ENCODE measurements at regions not wholly inside any gene's neighbourhood (a gene's known extent, or its start where the extent isn't known, plus 50 kb on each side); places are given as distances from the start of the nearest gene placed in this dataset.

DNA sequence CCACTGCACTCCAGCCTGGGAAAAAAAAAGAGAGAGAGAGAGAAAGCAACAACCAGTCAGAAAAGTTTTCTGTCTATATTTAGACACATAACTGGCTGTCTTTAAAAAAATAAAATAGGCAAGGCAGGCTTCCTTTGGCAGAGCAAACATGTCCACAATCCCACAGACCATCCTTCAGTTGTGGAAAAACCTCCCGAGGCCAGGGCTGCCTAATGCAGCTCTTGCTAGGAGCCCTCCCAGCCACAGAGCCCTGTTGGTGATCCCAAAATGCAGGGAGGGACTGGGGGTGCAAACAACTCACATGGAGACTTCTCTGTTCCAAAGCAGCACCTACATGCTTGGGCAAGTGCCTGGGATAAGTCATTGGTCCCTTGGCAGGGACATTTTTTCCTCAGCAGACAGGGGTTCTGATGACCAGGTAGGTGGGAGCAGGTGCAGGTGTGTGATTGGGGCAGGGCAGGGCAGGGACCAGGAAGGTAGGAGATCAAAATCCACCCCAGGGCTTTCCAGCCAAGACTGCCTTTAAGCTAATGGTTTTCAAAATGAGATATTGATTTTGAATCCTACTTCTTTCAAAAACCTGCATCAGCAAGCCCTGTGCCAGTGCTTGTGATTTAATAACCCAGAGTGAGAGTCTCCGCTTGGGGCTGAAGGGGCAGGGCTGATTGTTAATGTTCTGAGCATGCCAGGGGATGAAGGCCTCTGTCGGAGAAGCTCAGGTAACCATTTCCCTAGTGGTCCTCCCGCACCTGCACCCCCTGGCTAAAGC lies 178.5 kb downstream of the USP12 start:
- no peak for TF ChIP-seq POLR2AphosphoS5 (IDR thresholded peaks at IDR 0.05; ENCODE audit: low read depth, low read length)
- TF ChIP-seq, protein P1, sequence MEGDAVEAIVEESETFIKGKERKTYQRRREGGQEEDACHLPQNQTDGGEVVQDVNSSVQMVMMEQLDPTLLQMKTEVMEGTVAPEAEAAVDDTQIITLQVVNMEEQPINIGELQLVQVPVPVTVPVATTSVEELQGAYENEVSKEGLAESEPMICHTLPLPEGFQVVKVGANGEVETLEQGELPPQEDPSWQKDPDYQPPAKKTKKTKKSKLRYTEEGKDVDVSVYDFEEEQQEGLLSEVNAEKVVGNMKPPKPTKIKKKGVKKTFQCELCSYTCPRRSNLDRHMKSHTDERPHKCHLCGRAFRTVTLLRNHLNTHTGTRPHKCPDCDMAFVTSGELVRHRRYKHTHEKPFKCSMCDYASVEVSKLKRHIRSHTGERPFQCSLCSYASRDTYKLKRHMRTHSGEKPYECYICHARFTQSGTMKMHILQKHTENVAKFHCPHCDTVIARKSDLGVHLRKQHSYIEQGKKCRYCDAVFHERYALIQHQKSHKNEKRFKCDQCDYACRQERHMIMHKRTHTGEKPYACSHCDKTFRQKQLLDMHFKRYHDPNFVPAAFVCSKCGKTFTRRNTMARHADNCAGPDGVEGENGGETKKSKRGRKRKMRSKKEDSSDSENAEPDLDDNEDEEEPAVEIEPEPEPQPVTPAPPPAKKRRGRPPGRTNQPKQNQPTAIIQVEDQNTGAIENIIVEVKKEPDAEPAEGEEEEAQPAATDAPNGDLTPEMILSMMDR (IDR thresholded peaks at IDR 0.05 in 2 of 3, conservative IDR thresholded peaks at IDR 0.05 in 1 of 3; ENCODE audit: borderline replicate concordance in 1 of 3, insufficient read depth in 1 of 3, low read depth in 2 of 3, low read length in 2 of 3): no peak
- TF ChIP-seq, protein P2, sequence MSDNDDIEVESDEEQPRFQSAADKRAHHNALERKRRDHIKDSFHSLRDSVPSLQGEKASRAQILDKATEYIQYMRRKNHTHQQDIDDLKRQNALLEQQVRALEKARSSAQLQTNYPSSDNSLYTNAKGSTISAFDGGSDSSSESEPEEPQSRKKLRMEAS (IDR thresholded peaks at IDR 0.05): no peak
- TF ChIP-seq ZFX (IDR thresholded peaks at IDR 0.05): no peak
- no peak for TF ChIP-seq POLR2A (IDR thresholded peaks at IDR 0.05; ENCODE audit: borderline replicate concordance, extremely low read depth, insufficient read depth, insufficient read length)
- no peak for TF ChIP-seq ZNF274 (IDR thresholded peaks at IDR 0.05; ENCODE audit: low read depth, low read length)
- TF ChIP-seq SRF (IDR thresholded peaks at IDR 0.05; ENCODE audit: low read depth): no peak
- TF ChIP-seq EZH2 (IDR thresholded peaks at IDR 0.05): no peak
- TF ChIP-seq YY1 (IDR thresholded peaks at IDR 0.05; ENCODE audit: extremely low read depth, insufficient replicate concordance, low read depth, low read length): no peak
- TF ChIP-seq EZH2phosphoT487 (IDR thresholded peaks at IDR 0.05; ENCODE audit: borderline replicate concordance): no peak
- no peak for TF ChIP-seq RAD21 (IDR thresholded peaks at IDR 0.05; ENCODE audit: low read depth)
- TF ChIP-seq, protein P3, sequence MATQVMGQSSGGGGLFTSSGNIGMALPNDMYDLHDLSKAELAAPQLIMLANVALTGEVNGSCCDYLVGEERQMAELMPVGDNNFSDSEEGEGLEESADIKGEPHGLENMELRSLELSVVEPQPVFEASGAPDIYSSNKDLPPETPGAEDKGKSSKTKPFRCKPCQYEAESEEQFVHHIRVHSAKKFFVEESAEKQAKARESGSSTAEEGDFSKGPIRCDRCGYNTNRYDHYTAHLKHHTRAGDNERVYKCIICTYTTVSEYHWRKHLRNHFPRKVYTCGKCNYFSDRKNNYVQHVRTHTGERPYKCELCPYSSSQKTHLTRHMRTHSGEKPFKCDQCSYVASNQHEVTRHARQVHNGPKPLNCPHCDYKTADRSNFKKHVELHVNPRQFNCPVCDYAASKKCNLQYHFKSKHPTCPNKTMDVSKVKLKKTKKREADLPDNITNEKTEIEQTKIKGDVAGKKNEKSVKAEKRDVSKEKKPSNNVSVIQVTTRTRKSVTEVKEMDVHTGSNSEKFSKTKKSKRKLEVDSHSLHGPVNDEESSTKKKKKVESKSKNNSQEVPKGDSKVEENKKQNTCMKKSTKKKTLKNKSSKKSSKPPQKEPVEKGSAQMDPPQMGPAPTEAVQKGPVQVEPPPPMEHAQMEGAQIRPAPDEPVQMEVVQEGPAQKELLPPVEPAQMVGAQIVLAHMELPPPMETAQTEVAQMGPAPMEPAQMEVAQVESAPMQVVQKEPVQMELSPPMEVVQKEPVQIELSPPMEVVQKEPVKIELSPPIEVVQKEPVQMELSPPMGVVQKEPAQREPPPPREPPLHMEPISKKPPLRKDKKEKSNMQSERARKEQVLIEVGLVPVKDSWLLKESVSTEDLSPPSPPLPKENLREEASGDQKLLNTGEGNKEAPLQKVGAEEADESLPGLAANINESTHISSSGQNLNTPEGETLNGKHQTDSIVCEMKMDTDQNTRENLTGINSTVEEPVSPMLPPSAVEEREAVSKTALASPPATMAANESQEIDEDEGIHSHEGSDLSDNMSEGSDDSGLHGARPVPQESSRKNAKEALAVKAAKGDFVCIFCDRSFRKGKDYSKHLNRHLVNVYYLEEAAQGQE (IDR thresholded peaks at IDR 0.05; ENCODE audit: low read depth): no peak
